Neutrophil (primary cell): ENCODE measurements at regions not wholly inside any gene's neighbourhood (a gene's known extent, or its start where the extent isn't known, plus 50 kb on each side); places are given as distances from the start of the nearest gene placed in this dataset.

ENCODE experiments used
- H3K27ac ChIP-seq: fragments of 200-600 bp; sonication (generic); 2 replicates; pipeline ENCODE4 v1.5.1; 2016; ENCODE audit warnings: mild to moderate bottlenecking, moderate library complexity
- H3K27me3 ChIP-seq: fragments of 200-600 bp; sonication (generic); 2 replicates; pipeline ENCODE4 v1.6.0; 2016; ENCODE audit warnings: mild to moderate bottlenecking
- H3K36me3 ChIP-seq: fragments of 200-600 bp; sonication (generic); 2 replicates; pipeline ENCODE4 v1.5.1; 2017
- H3K4me1 ChIP-seq, 2 experiments: fragments of 200-600 bp in 1 of 2; sonication (generic) in 1 of 2; 1 replicate in 1 of 2; 2 replicates in 1 of 2; pipeline versions ENCODE4 v1.5.1 to v1.6.1; 2013 to 2016; ENCODE audit warnings: low read depth in 1 of 2, low read length in 1 of 2, mild to moderate bottlenecking in 1 of 2, moderate library complexity in 1 of 2; ENCODE audit not compliant: control insufficient read depth in 1 of 2, insufficient read depth in 1 of 2
- H3K4me3 ChIP-seq, 2 experiments: fragments of 200-600 bp in 1 of 2; sonication (generic) in 1 of 2; 1 replicate in 1 of 2; 2 replicates in 1 of 2; pipeline ENCODE4 v1.5.1; 2013 to 2016; ENCODE audit warnings: low read depth in 1 of 2, low read length in 1 of 2, mild to moderate bottlenecking in 1 of 2, moderate library complexity in 1 of 2
- H3K9me3 ChIP-seq: fragments of 200-600 bp; sonication (generic); 2 replicates; pipeline ENCODE4 v1.5.1; 2016
- TF ChIP-seq, protein P1 (sequence below): fragments of 200-600 bp; sonication (generic); IDR thresholded peaks from 2 replicates; pipeline ENCODE4 v1.5.1; 2016; ENCODE audit warnings: antibody characterized with exemption

DNA sequence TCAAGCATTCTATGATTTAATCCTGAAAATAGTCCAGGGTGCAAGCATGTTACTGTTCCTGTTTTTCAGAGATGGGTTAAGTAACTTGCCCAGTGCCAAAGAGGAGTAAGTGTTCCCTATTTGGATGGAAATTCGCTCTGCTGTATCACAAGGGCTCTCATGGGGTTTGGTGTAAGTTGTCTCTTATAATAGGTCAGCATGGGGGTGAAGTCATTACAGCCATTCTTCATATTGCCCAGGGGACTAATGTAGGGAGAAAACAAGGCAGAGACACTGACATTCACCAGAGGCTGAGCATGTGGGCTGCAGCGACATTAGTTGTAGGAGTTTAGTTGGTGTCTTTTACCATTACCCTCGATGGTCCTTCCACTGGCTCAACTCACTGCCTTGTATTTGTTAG is 142.1 kb upstream of the GLRA1 start:
- Histone ChIP-seq H3K4me1 (no peaks in the 10 kb centered on the region), H3K4me3 (no peak overlapping the region), H3K27me3 (no peaks in the 10 kb centered on the region), H3K27ac (no peak overlapping the region), H3K36me3 (no peaks in the 10 kb centered on the region), H3K9me3 (no peaks in the 10 kb centered on the region)
- TF ChIP-seq, protein P1, sequence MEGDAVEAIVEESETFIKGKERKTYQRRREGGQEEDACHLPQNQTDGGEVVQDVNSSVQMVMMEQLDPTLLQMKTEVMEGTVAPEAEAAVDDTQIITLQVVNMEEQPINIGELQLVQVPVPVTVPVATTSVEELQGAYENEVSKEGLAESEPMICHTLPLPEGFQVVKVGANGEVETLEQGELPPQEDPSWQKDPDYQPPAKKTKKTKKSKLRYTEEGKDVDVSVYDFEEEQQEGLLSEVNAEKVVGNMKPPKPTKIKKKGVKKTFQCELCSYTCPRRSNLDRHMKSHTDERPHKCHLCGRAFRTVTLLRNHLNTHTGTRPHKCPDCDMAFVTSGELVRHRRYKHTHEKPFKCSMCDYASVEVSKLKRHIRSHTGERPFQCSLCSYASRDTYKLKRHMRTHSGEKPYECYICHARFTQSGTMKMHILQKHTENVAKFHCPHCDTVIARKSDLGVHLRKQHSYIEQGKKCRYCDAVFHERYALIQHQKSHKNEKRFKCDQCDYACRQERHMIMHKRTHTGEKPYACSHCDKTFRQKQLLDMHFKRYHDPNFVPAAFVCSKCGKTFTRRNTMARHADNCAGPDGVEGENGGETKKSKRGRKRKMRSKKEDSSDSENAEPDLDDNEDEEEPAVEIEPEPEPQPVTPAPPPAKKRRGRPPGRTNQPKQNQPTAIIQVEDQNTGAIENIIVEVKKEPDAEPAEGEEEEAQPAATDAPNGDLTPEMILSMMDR = no peak

DNA sequence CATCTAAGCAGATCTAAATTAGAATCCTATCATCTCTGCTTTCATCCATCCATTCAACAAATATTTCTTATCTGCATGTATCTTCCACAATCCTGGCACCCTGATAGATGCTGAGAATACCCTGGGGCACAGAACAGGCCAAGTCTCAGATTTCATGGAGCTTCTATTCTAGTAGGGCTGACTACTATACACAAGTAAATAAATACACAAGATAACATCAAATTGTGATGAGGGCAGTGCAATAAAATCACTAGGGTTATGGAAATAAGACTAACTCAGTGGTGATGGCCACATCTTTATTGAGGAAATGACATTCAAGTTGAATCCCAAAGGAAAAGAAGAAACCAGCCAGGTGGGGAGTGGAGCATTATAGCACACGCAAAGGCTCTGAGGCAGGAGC is 138.4 kb upstream of the GLRA1 start:
- Histone ChIP-seq H3K27me3 (no peaks in the 10 kb centered on the region), H3K36me3 (no peaks in the 10 kb centered on the region), H3K4me3 (no peak overlapping the region)

DNA sequence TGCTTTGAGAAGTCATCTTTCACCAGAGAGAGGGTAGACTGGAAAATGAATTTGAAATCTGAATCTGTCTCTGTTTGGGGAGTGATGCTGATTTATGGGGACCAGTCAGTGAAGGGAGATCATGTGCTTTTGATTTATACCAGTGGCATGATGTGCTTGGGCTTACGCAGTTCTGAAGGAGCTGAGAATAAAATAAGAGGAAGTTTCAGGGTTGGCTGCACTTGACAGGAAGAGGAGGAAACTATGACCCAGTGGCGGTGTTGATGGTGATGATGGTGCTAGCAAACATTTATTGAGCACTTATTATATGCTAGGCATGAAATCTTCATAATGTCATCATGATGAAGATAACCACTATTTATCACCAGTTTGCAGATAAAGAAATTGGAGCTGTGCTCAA is 136.4 kb upstream of the GLRA1 start:
- TF ChIP-seq, protein P1 = no peak
- no peak overlapping the region for H3K27ac ChIP-seq
- no peak overlapping the region for H3K4me3 ChIP-seq
- no peaks in the 10 kb centered on the region for H3K9me3 ChIP-seq
- no peaks in the 10 kb centered on the region for H3K27me3 ChIP-seq
- H3K36me3 ChIP-seq = no peaks in the 10 kb centered on the region
- H3K4me1 ChIP-seq = no peaks in the 10 kb centered on the region

More for the DNA sequence above, 138.4 kb upstream of the GLRA1 start:
- H3K27ac ChIP-seq = no peak overlapping the region
- TF ChIP-seq, protein P1 = no peak
- no peaks in the 10 kb centered on the region for H3K4me1 ChIP-seq
- no peaks in the 10 kb centered on the region for H3K9me3 ChIP-seq

DNA sequence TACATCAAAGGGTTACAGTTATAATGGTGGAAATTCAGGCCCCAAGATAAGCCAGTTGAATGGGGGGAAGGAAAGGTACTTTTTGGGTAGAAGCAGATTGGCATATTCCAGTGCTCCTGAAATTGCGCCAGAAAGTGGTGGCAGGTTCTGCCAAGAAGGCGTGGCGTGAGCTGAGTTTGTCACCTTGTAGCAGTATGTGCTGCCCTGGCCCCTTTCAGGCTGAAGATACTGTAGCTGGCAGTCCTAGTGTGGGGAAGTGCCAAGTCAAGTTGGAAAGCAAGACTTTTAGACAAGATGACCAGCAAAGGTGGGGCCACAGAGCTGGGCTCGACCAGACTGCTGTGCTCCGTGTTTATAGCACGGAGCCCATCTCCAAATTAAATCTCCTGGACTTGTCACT is 133.6 kb upstream of the GLRA1 start:
- TF ChIP-seq, protein P1 = no peak
- Histone ChIP-seq H3K4me3 (no peak overlapping the region), H3K27ac (no peak overlapping the region), H3K36me3 (no peaks in the 10 kb centered on the region), H3K9me3 (no peaks in the 10 kb centered on the region), H3K4me1 (no peaks in the 10 kb centered on the region), H3K27me3 (no peaks in the 10 kb centered on the region)

DNA sequence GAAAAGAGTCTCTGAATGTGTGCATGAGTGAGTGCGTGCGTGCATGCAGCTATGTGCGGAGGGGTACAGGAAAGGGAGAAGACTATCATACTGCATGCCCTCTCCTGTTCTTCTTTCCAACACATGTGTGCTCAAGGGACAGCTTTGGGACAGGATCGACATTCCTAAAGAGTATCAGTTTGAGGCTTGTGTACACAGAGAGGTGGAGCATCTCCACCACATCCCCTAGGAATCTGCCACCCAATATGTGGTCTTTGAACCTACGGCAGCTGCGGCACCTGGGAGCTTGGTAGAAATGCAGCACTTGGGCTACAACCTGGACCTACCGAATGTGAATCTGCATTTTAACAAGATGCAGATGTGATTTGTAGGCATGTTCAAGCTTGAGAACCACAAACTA is 132.3 kb upstream of the GLRA1 start:
- Histone ChIP-seq H3K27ac (no peak overlapping the region), H3K9me3 (no peaks in the 10 kb centered on the region), H3K27me3 (no peaks in the 10 kb centered on the region), H3K4me1 (no peaks in the 10 kb centered on the region), H3K36me3 (no peaks in the 10 kb centered on the region), H3K4me3 (no peak overlapping the region)
- TF ChIP-seq, protein P1 = no peak

DNA sequence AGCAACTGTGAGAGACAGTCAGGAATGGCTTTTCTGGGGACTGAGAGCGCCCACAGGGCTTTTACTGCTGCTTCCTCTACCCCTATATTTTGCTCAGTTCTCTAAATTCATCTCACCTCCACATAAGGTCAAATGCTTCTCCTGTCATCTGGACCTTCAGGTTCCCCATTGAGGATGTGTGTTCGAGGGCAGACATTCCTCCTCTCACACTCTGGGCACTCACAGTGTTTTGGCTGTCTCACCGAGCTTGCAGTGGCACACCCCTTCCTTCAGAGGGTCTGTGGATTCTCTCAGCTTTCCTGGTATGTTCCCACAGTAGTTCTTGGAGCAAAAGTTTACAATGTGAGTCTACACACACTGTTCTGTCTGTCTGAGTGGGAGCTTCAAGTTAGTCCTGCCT is 127.8 kb upstream of the GLRA1 start:
- Histone ChIP-seq H3K27me3 (no peaks in the 10 kb centered on the region), H3K9me3 (no peaks in the 10 kb centered on the region), H3K4me1 (no peaks in the 10 kb centered on the region), H3K27ac (no peak overlapping the region), H3K36me3 (no peaks in the 10 kb centered on the region), H3K4me3 (no peak overlapping the region)
- TF ChIP-seq, protein P1 = no peak
